ENCODE measurements at regions not wholly inside any gene's neighbourhood (a gene's known extent, or its start where the extent isn't known, plus 50 kb on each side); places are given as distances from the start of the nearest gene placed in this dataset.

- TF ChIP-seq CTCF (IDR thresholded peaks at IDR 0.05) (no peak), POLR2A (IDR thresholded peaks at IDR 0.05) (no peak)
Observed at GRCh38 chr15:96108405-96108804, 222.1 kb upstream of the NR2F2 start.
